OCI-LY3 (cell line): ENCODE measurements at regions not wholly inside any gene's neighbourhood (a gene's known extent, or its start where the extent isn't known, plus 50 kb on each side); places are given as distances from the start of the nearest gene placed in this dataset.

Experiments used
- H2AFZ ChIP-seq: fragments of 200-600, 300-600 bp; shearing (Covaris generic); 2 replicates; pipeline ENCODE4 v1.6.0; 2014; ENCODE audit warnings: antibody characterized with exemption, low read depth, low read length
- H3K27ac ChIP-seq: fragments of 200-600, 300-600 bp; sonication (generic); 2 replicates; pipeline ENCODE4 v1.5.1; 2014; ENCODE audit warnings: mild to moderate bottlenecking, low read length, moderate library complexity, mixed read lengths
- H3K27me3 ChIP-seq: fragments of 200-600, 300-600 bp; sonication (generic); 2 replicates; pipeline ENCODE4 v1.6.1; 2014; ENCODE audit warnings: low read depth, low read length, mixed read lengths
- H3K36me3 ChIP-seq: fragments of 200-600, 300-600 bp; sonication (generic); replicated peaks from 2 replicates; pipeline ENCODE3; 2014; ENCODE audit warnings: low read depth, low read length, mixed read lengths
- H3K4me1 ChIP-seq: fragments of 300-600, 200-600 bp; sonication (generic); 2 replicates; pipeline ENCODE4 v1.6.1; 2014; ENCODE audit warnings: low read length, mixed read lengths
- H3K4me2 ChIP-seq: fragments of 200-600, 300-600 bp; sonication (generic); 2 replicates; pipeline ENCODE4 v1.6.1; 2014; ENCODE audit warnings: low read length, mixed read lengths
- H3K4me3 ChIP-seq: fragments of 300-600, 200-600 bp; sonication (generic); 2 replicates; pipeline ENCODE4 v1.5.1; 2014; ENCODE audit warnings: antibody characterized with exemption, mild to moderate bottlenecking, low read length, moderate library complexity
- H3K79me2 ChIP-seq: fragments of 300-600, 200-600 bp; shearing (Covaris generic); 2 replicates; pipeline ENCODE4 v1.6.1; 2014; ENCODE audit warnings: mild to moderate bottlenecking, low read length, mixed read lengths
- H3K9ac ChIP-seq: fragments of 300-600, 200-600 bp; shearing (Covaris generic); 2 replicates; pipeline ENCODE4 v1.6.0; 2014; ENCODE audit warnings: mild to moderate bottlenecking, low read length, moderate library complexity
- H3K9me3 ChIP-seq: fragments of 200-600, 300-600 bp; shearing (Covaris generic); 2 replicates; pipeline ENCODE4 v1.6.1; 2014; ENCODE audit warnings: low read length, mixed read lengths; ENCODE audit not compliant: insufficient read depth
- H4K20me1 ChIP-seq: fragments of 200-600, 300-600 bp; sonication (generic); 2 replicates; pipeline ENCODE4 v1.6.1; 2016; ENCODE audit warnings: low read length, mixed read lengths; ENCODE audit not compliant: insufficient read depth
- CTCF ChIP-seq: fragments of 200-600, 300-600 bp; sonication (generic); IDR thresholded peaks from 2 replicates; pipeline ENCODE4 v1.5.1; 2014; ENCODE audit warnings: antibody characterized with exemption, low read length, low read depth
- EZH2phosphoT487 ChIP-seq: fragments of 200-600 bp; shearing (Covaris generic); IDR thresholded peaks from 2 replicates; pipeline ENCODE4 v1.6.1; 2018; ENCODE audit warnings: antibody characterized with exemption, mixed run types, low read depth

GRCh38 chr2:67015681-67016080, 381.5 kb upstream of the ETAA1 start:
- Histone ChIP-seq H3K4me3 (no peak overlapping the region), H3K4me1 (no peaks in the 10 kb centered on the region), H3K27me3 (no peaks in the 10 kb centered on the region), H3K36me3 (no peaks in the 10 kb centered on the region), H3K9ac (no peak overlapping the region), H3K4me2 (no peak overlapping the region), H3K27ac (no peak overlapping the region), H3K9me3 (no peaks in the 10 kb centered on the region; the same call in 1 of the 2 replicates), H4K20me1 (no peaks in the 10 kb centered on the region), H3K79me2 (no peaks in the 10 kb centered on the region), H2AFZ (no peak overlapping the region)
- TF ChIP-seq CTCF (no peak), EZH2phosphoT487 (no peak)

DNA sequence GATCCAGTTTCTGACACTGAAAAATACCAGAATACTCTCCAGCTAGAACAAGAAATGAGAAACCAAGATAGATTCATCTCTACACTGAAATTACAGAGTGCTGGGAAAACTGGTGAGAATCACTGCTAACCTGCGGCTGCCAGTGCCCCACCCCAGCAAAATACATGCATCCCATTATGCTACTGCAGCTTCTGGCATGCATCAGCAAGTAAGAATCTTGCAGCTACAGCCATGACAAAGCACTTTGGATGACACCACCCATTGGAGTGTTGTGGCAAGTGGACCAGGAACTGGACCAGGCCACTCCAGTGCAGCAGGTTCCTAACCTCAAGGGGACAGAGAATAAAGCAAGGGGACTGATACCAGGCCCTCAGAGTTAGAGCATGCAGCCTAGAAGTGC, 378.8 kb upstream of the ETAA1 start:
- Histone ChIP-seq H3K27me3 (no peaks in the 10 kb centered on the region), H3K9ac (no peak overlapping the region), H4K20me1 (no peaks in the 10 kb centered on the region), H3K4me1 (no peaks in the 10 kb centered on the region), H3K27ac (no peak overlapping the region), H2AFZ (no peak overlapping the region), H3K4me3 (no peak overlapping the region), H3K4me2 (no peak overlapping the region), H3K36me3 (no peaks in the 10 kb centered on the region), H3K79me2 (no peaks in the 10 kb centered on the region), H3K9me3 (no peaks in the 10 kb centered on the region; the same call in 1 of the 2 replicates)
- TF ChIP-seq EZH2phosphoT487 (no peak), CTCF (no peak)

DNA sequence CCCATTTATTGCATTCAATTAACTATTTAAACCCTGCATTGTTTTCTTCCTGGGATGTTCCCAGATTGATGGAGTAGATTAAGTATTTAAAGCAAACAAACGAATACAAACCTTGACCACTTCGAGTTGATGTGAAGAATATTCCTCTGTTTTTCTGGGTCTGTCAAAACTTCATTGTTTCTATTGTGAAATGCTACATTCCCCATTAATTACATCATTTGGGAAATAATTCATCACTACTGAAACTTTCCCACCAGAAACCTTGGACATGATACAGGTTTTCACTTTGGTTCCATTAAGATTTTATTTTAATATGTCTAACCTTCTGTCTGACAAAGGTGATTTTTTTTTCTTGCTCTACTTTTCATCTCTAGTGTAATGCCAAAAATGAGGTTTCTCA, 365.1 kb upstream of the ETAA1 start:
- H4K20me1 ChIP-seq: no peaks in the 10 kb centered on the region
- no peaks in the 10 kb centered on the region for H3K9me3 ChIP-seq
- no peak overlapping the region for H3K27ac ChIP-seq
- no peak overlapping the region for H3K4me2 ChIP-seq
- no peak overlapping the region for H2AFZ ChIP-seq
- no peaks in the 10 kb centered on the region for H3K36me3 ChIP-seq
- no peak for TF ChIP-seq CTCF
- TF ChIP-seq EZH2phosphoT487: no peak
- H3K27me3 ChIP-seq: no peaks in the 10 kb centered on the region
- H3K4me1 ChIP-seq: no peaks in the 10 kb centered on the region
- H3K79me2 ChIP-seq: no peaks in the 10 kb centered on the region
- no peak overlapping the region for H3K9ac ChIP-seq
- no peak overlapping the region for H3K4me3 ChIP-seq

- TF ChIP-seq CTCF: no peak
- TF ChIP-seq EZH2phosphoT487: no peak
- H3K9me3 ChIP-seq: no peaks in the 10 kb centered on the region
- H3K27me3 ChIP-seq: no peaks in the 10 kb centered on the region
- no peaks in the 10 kb centered on the region for H3K4me1 ChIP-seq
- no peaks in the 10 kb centered on the region for H4K20me1 ChIP-seq
- no peak overlapping the region for H2AFZ ChIP-seq
- no peak overlapping the region for H3K4me2 ChIP-seq
- H3K27ac ChIP-seq: no peak overlapping the region
- no peaks in the 10 kb centered on the region for H3K79me2 ChIP-seq
- H3K4me3 ChIP-seq: no peak overlapping the region
- H3K9ac ChIP-seq: no peak overlapping the region
- H3K36me3 ChIP-seq: no peaks in the 10 kb centered on the region
These were observed 360.7 kb upstream of the ETAA1 start for GRCh38 chr2:67036444-67036843.
